ENCODE measurements at regions not wholly inside any gene's neighbourhood (a gene's known extent, or its start where the extent isn't known, plus 50 kb on each side); places are given as distances from the start of the nearest gene placed in this dataset.
"Not testable (repeated sequence)": the region's sequence is repeated elsewhere in the genome, so short reads cannot be mapped to it uniquely, and the experiment has no call there.

- no peak for DNase-seq
These were observed 144.2 kb upstream of the RAPGEF2 start for GRCh38 chr4:158958489-158959270.

DNA sequence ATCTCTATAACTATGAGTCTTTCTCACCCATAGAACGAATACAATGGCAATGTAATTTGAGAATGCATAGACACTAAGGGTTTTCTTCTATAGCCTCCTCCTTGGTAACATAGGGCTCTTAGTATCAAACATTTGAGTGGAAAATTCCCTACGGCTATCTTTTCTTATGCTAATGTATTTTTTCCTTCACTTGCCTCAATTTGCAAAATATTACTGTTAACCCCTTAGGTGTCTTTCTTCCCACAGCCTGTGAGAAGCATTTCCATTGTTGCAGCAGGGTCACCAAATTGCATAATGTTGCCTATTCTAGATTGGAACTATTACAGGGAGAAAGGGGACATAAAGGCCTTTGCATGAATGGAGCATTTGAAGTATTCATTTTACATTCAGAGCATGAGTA lies 140.5 kb upstream of the RAPGEF2 start:
- peak in 1 of 2 experiments; percentile 6 for DNase-seq

- not testable (repeated sequence) for DNase-seq
These were observed 139.6 kb upstream of the RAPGEF2 start for GRCh38 chr4:158963282-158963681.

DNA sequence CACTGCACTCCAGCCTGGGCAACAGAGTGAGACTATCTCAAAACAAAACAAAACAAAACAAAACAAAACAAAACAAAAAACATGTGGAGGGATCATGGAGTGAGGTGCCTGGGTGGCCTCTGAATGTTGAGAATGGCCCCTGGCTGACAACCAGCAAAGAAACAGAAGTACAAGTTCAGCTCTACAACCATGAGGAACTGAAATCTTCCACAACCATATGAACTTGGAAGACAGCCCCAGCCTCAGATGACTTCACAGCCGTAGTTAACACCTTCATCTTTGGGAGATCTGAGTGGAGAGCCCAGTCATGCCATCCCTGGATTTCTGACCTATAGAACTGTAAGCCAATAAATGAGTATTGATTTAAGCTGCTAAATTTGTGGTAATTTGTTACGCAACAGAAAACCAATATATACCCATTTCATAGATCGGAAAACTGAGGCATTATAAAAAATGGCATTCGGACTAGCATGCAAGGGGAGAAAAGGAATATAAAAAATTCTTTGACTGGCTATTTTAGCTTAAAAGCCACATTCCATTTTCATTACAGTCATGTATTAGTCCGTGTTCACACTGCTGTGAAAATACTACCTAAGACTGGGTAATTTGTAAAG lies 138.7 kb upstream of the RAPGEF2 start:
- no peak for DNase-seq

- no peak for DNase-seq
These were observed 138.2 kb upstream of the RAPGEF2 start for GRCh38 chr4:158964728-158965124.

- no peak for DNase-seq
These were observed 137.7 kb upstream of the RAPGEF2 start for GRCh38 chr4:158965226-158965625.

- no peak for DNase-seq
These were observed 136.8 kb upstream of the RAPGEF2 start for GRCh38 chr4:158966091-158966490.

GRCh38 chr4:158968961-158969360 lies 133.9 kb upstream of the RAPGEF2 start:
- DNase-seq = no peak

DNA sequence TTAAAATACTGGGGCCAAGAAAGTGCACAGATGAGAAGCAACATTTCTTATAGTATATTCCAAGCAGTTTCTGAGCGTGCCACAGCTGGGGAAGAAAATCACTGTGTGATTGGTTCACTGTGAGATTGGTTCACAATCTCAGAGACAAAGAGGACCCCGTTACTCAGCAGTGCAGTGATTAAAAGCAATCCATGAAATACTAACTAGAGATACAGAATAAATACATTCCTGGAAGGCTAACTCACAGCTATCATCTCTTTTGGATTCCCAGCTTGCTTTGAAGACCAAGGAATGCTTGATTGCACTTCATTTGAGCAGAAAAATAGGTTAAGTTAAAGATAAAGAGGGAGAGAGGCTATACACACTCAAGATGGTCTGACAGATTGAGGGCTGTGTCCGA lies 132.1 kb upstream of the RAPGEF2 start:
- no peak for DNase-seq

GRCh38 chr4:158974438-158974837 lies 128.4 kb upstream of the RAPGEF2 start:
- DNase-seq = not testable (repeated sequence)

DNA sequence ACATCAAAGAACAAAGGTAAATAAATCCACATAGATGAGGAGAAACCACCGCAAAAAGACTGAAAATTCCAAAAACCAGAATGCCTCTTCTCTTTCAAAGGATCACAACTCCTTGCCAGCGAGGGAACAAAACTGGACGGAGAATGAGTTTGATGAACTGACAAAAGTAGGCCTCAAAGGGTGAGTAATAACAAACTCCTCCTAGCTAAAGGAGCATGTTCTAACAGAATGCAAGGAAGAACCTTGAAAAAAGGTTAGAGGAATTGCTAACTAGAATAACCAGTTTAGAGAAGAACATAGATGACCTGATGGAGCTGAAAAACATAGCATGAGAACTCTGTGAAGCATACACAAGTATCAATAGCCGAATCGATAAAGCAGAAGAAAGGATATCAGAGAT lies 122.2 kb upstream of the RAPGEF2 start:
- DNase-seq = not testable (repeated sequence)

DNA sequence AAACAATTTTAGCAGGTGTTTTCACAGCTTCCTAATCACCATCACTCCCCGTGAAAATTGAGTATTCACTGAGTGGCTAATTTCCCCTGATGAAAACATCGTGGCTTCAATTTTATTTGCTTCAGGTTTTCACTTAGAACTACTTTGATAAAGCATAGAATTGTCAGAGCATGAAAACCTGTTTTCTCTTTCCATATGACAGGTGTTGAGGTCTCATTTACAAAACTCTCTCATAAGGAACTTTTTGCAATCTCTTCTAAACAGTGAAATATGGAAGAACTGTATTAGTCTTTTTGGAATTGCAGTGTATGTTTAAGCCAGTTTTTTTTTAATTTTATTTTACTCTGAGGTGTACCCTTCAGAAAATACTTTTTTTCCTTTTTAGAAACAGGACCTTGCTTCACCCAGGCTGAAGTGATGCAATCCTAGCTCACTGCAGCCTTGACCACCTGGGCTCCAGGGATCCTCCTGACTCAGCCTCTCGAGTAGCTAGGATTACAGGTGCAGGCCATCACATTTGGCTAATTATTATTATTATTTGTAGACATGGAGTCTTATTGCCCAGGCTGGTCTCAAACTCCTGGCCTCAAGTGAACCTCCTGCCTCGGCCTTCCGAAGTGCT lies 111.2 kb upstream of the RAPGEF2 start:
- DNase-seq = no peak

DNA sequence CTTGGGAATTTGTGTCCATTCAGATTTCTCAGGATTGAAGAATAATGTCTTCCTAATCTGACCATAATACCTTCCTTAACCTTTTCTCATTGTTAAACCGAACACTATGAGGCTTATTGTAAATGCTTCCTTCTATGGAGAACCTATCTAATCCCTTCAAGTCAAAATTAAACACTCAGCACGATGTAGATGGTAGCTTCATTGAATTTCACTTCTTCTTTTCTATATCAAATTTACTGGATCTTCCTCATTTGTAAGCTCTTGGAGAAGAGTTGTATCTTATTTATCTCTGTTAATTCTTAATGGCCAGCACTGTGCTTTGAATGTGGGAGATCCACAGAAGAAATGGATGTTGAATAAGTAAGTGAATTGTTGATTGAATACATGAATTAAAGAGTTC lies 109.0 kb upstream of the RAPGEF2 start:
- no peak for DNase-seq

DNA sequence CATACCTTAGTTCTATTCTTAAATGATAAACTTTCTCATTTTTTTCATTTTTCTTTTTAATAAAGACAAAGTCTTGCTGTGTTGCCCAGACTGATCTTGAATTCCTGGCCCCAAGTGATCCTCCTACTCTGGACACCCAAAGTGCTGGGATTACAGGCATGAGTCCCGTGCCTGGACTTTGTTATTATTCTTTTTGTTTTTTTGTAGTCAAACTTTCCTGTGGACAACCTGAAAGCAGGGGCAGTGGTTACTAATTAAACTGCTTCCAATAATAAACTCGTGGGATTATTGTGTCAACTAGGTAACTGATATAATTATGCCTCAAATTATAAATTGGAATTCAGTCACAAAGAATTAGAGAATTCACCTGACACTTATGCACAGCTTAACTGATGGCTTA lies 107.8 kb upstream of the RAPGEF2 start:
- DNase-seq = no peak

- no peak for DNase-seq
These were observed 106.9 kb upstream of the RAPGEF2 start for GRCh38 chr4:158995965-158996364.

GRCh38 chr4:158996669-158997074 lies 106.2 kb upstream of the RAPGEF2 start:
- no peak for DNase-seq

DNA sequence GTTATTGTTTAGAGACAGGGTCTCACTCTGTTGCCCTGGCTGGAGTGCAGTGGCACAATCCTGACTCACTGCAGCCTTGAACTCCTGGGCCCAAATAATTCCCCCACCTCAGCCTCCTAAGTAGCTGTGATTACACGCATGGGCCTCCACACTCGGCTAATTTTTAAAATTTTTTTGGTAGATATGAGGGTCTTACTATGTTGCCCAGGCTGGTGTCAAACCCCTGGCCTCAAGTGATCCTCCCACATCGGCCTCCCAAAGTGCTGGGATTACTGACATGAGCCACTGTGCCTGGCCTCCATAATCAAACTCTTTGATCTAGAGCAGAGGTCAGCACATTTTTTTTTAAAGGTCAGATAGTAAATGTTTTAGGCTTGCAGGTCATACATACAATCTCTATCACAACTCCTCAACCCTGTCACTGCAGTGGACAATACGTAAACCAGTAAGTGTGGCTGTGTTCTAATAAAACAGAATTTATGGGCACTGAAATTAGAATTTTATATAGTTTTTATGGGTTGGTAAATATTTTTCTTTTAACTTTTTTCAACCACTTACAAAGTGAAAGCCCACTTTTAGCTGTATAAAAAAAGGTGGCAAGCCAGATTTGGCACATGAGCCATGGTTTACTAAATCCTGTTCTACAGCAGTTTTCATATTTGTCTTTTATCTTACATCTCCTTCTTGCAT lies 105.1 kb upstream of the RAPGEF2 start:
- no peak for DNase-seq

GRCh38 chr4:158998624-158999023 lies 104.3 kb upstream of the RAPGEF2 start:
- peak in 1 of 2 experiments; percentile 41 for DNase-seq

- peak in 1 of 2 experiments; percentile 26 for DNase-seq
These were observed 103.7 kb upstream of the RAPGEF2 start for GRCh38 chr4:158999166-158999682.

- no peak for DNase-seq
These were observed 103.0 kb upstream of the RAPGEF2 start for GRCh38 chr4:158999849-159000248.

- DNase-seq = no peak
These were observed 99.9 kb upstream of the RAPGEF2 start for GRCh38 chr4:159002950-159003349.

- DNase-seq = peak in 1 of 2 experiments; percentile 54
These were observed 99.2 kb upstream of the RAPGEF2 start for GRCh38 chr4:159003420-159004253.
